ENCODE measurements at regions not wholly inside any gene's neighbourhood (a gene's known extent, or its start where the extent isn't known, plus 50 kb on each side); places are given as distances from the start of the nearest gene placed in this dataset.
"Not testable (repeated sequence)": the region's sequence is repeated elsewhere in the genome, so short reads cannot be mapped to it uniquely, and the experiment has no call there.

GRCh38 chr15:35286721-35287120 is 201.6 kb upstream of the NANOGP8 start:
- DNase-seq (ENCODE audit: low read depth in 3 of 3, low spot score in 2 of 3): no peak

- no peak for DNase-seq (ENCODE audit: low read depth in 3 of 3, low spot score in 2 of 3)
These were observed 197.9 kb upstream of the NANOGP8 start for GRCh38 chr15:35282965-35283496.

- DNase-seq (ENCODE audit: low read depth in 3 of 3, low spot score in 2 of 3): no peak
These were observed 196.4 kb upstream of the NANOGP8 start for GRCh38 chr15:35281515-35281914.

- DNase-seq (ENCODE audit: low read depth in 3 of 3, low spot score in 2 of 3): no peak
These were observed 194.7 kb upstream of the NANOGP8 start for GRCh38 chr15:35279811-35280210.

GRCh38 chr15:35271371-35272043 is 186.4 kb upstream of the NANOGP8 start:
- no peak for DNase-seq (ENCODE audit: low read depth in 3 of 3, low spot score in 2 of 3)

GRCh38 chr15:35260941-35261340 is 175.8 kb upstream of the NANOGP8 start:
- DNase-seq (ENCODE audit: low read depth in 3 of 3, low spot score in 2 of 3): no peak

GRCh38 chr15:35260274-35260673 is 175.2 kb upstream of the NANOGP8 start:
- DNase-seq (ENCODE audit: low read depth in 3 of 3, low spot score in 2 of 3): not testable (repeated sequence)

- no peak for DNase-seq (ENCODE audit: low read depth in 3 of 3, low spot score in 2 of 3)
These were observed 171.5 kb upstream of the NANOGP8 start for GRCh38 chr15:35256551-35256950.

- no peak for DNase-seq (ENCODE audit: low read depth in 3 of 3, low spot score in 2 of 3)
These were observed 171.0 kb upstream of the NANOGP8 start for GRCh38 chr15:35256141-35256540.

GRCh38 chr15:35254908-35255307 is 169.8 kb upstream of the NANOGP8 start:
- not testable (repeated sequence) for DNase-seq (ENCODE audit: low read depth in 3 of 3, low spot score in 2 of 3)

- DNase-seq (ENCODE audit: low read depth in 3 of 3, low spot score in 2 of 3): no peak
These were observed 169.0 kb upstream of the NANOGP8 start for GRCh38 chr15:35254062-35254461.

- DNase-seq (ENCODE audit: low read depth in 3 of 3, low spot score in 2 of 3): no peak
These were observed 167.3 kb upstream of the NANOGP8 start for GRCh38 chr15:35252351-35252865.

- DNase-seq (ENCODE audit: low read depth in 3 of 3, low spot score in 2 of 3): no peak
These were observed 162.1 kb upstream of the NANOGP8 start for GRCh38 chr15:35247150-35247549.

GRCh38 chr15:35246451-35246850 is 161.4 kb upstream of the NANOGP8 start:
- no peak for DNase-seq (ENCODE audit: low read depth in 3 of 3, low spot score in 2 of 3)

GRCh38 chr15:35245681-35246080 is 160.6 kb upstream of the NANOGP8 start:
- DNase-seq (ENCODE audit: low read depth in 3 of 3, low spot score in 2 of 3): not testable (repeated sequence)

- DNase-seq (ENCODE audit: low read depth in 3 of 3, low spot score in 2 of 3): no peak
These were observed 159.1 kb upstream of the NANOGP8 start for GRCh38 chr15:35244227-35244626.

GRCh38 chr15:35243758-35244157 is 158.7 kb upstream of the NANOGP8 start:
- no peak for DNase-seq (ENCODE audit: low read depth in 3 of 3, low spot score in 2 of 3)

GRCh38 chr15:35239693-35240092 is 154.6 kb upstream of the NANOGP8 start:
- DNase-seq (ENCODE audit: low read depth in 3 of 3, low spot score in 2 of 3): not testable (repeated sequence)

GRCh38 chr15:35238448-35238847 is 153.4 kb upstream of the NANOGP8 start:
- not testable (repeated sequence) for DNase-seq (ENCODE audit: low read depth in 3 of 3, low spot score in 2 of 3)

GRCh38 chr15:35229085-35229484 is 144.0 kb upstream of the NANOGP8 start:
- no peak for DNase-seq (ENCODE audit: low read depth in 3 of 3, low spot score in 2 of 3)

- DNase-seq (ENCODE audit: low read depth in 3 of 3, low spot score in 2 of 3): no peak
These were observed 133.1 kb upstream of the NANOGP8 start for GRCh38 chr15:35218215-35218614.

GRCh38 chr15:35215093-35215492 is 130.0 kb upstream of the NANOGP8 start:
- DNase-seq (ENCODE audit: low read depth in 3 of 3, low spot score in 2 of 3): no peak

All from right renal cortex interstitium (tissue), 3 donors.